HG03103 (cell line): ENCODE measurements at regions not wholly inside any gene's neighbourhood (a gene's known extent, or its start where the extent isn't known, plus 50 kb on each side); places are given as distances from the start of the nearest gene placed in this dataset.

ENCODE experiments used
- ATAC-seq: cut with Tn5 transposase; IDR thresholded peaks from one replicate; pipeline ENCODE4 v1.9.1; 2021; ENCODE audit warnings: low read depth; ENCODE audit not compliant: unreplicated experiment

GRCh38 chr5:166398131-166398530 is 1893.3 kb upstream of the WWC1 start:
- ATAC-seq = no peak

GRCh38 chr5:166399781-166400180 is 1891.7 kb upstream of the WWC1 start:
- no peak for ATAC-seq

GRCh38 chr5:166401391-166401790 is 1890.1 kb upstream of the WWC1 start:
- no peak for ATAC-seq

GRCh38 chr5:166412191-166412590 is 1879.3 kb upstream of the WWC1 start:
- no peak for ATAC-seq

GRCh38 chr5:166427211-166427610 is 1864.2 kb upstream of the WWC1 start:
- no peak for ATAC-seq

GRCh38 chr5:166428264-166428803 is 1863.1 kb upstream of the WWC1 start:
- ATAC-seq = no peak

- ATAC-seq = no peak
These were observed 1860.7 kb upstream of the WWC1 start for GRCh38 chr5:166430491-166431319.

- ATAC-seq = no peak
These were observed 1860.0 kb upstream of the WWC1 start for GRCh38 chr5:166431456-166431855.

- no peak for ATAC-seq
These were observed 1857.8 kb upstream of the WWC1 start for GRCh38 chr5:166433679-166434078.

- no peak for ATAC-seq
These were observed 1854.6 kb upstream of the WWC1 start for GRCh38 chr5:166436872-166437271.

- no peak for ATAC-seq
These were observed 1805.1 kb upstream of the WWC1 start for GRCh38 chr5:166486348-166486747.

- no peak for ATAC-seq
These were observed 1802.9 kb upstream of the WWC1 start for GRCh38 chr5:166488560-166488959.

- ATAC-seq = no peak
These were observed 1798.4 kb upstream of the WWC1 start for GRCh38 chr5:166493040-166493439.

- no peak for ATAC-seq
These were observed 1797.8 kb upstream of the WWC1 start for GRCh38 chr5:166493612-166494011.

- no peak for ATAC-seq
These were observed 1793.8 kb upstream of the WWC1 start for GRCh38 chr5:166497496-166498104.

- no peak for ATAC-seq
These were observed 1791.8 kb upstream of the WWC1 start for GRCh38 chr5:166499447-166500240.

- ATAC-seq = no peak
These were observed 1787.9 kb upstream of the WWC1 start for GRCh38 chr5:166503506-166503905.

GRCh38 chr5:166505067-166505466 is 1786.4 kb upstream of the WWC1 start:
- ATAC-seq = no peak

- ATAC-seq = no peak
These were observed 1785.9 kb upstream of the WWC1 start for GRCh38 chr5:166505544-166505943.

GRCh38 chr5:166507810-166508425 is 1783.5 kb upstream of the WWC1 start:
- ATAC-seq = no peak

- ATAC-seq = no peak
These were observed 1782.4 kb upstream of the WWC1 start for GRCh38 chr5:166509085-166509484.
